ENCODE measurements at regions not wholly inside any gene's neighbourhood (a gene's known extent, or its start where the extent isn't known, plus 50 kb on each side); places are given as distances from the start of the nearest gene placed in this dataset.

DNA sequence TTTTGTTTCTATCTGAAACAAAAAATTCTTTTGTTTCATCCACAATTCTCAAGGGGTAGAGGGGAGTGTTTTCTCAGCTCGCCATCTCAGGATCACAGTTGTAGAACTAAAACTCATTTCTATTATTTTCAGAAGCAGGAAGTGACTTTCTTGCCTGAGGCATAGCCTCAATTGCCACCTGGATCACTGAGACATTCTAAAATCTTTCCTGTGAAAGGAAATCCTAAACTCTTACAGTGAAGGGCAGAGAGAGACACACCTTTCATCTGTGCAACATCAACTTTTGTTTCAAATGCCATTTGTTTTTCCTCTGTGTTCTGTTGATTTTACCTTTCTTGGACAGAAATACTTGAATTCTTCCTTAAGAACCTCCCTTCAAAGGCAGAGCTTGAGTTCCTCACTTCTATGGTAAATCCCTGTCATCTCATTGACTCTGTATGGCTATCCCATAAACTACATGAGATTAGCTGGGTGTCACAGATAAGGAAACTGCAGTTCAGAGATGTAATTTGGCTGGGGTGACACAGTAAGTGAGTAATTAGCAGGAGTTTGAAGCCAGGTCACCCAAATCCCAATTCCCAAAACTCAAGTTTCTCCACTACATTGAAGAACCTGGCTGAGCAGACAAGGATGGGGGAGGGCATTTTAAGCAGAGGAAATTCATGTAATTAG is 224.4 kb upstream of the HTR2A start:
- no peak for DNase-seq (ENCODE audit: low read depth)

DNA sequence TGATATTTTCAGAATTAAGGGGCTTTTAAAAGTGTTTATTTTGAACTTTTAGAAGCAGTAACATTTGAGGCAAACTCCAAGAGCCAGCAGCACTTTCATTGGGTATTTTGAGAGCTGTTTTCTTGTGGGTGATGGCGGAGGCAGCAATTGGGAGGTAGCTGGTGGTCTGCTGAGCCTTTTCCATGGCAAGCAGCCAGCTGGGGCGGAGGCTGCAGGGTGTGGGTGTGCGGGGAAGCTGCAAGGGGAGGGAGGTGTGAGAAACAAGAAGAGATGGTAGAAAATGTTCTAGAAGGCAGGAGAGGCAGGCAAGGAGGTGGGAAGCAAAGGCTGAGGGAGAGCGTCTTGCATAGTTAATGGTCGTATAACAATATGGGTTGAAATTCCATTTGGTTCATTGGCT is 223.4 kb upstream of the HTR2A start:
- DNase-seq (ENCODE audit: low read depth), result no peak

DNA sequence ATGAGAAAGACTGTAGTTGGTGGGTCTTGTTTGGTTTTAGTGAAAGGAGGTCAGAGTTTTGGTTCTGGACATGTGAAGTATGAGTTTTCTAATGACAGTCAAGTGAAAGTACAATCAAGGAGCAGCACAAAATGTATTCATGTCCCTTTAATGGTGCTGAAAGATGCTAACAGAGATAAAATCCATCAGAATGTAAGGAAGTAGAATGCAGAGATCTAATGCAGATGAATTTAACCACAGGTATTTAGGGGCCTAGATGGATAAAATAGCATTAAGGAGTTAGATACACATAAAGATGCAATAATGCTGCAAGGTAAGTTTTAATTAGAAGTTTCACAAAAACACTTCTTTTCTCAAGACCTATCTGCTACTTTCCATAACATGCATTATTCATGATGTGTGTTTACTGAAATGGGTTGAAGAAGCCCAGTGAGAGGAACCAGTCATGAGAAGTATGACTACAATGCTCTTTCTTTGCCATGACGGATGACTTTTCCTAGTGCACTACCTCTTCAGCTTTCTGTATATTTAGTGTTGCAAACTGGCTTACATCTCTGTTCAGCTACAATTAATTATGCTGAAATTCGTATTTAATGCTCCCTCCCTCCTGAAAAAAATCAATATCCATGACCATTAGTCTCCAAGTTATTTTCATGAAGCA is 222.9 kb upstream of the HTR2A start:
- no peak for DNase-seq (ENCODE audit: low read depth)

DNA sequence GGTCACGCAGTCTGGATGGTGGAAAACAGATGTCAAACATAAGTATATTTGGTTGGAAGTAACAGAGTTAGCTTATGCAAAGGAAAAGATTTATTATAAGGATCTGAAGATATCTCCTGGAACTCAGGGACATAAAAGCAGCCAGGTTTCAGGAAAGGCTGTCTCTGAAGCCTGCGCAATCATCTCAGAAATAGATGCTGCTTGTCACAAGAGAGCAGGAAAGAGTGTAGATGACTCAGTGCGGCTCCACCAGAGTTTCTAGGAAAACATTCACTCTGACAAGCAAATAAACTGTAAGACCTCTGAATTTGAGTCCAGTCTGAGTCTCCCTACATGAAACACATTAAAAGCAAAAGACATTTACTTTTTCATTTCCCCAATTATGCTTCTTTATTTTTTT is 220.4 kb upstream of the HTR2A start:
- peak; percentile 49 for DNase-seq (ENCODE audit: low read depth)

DNA sequence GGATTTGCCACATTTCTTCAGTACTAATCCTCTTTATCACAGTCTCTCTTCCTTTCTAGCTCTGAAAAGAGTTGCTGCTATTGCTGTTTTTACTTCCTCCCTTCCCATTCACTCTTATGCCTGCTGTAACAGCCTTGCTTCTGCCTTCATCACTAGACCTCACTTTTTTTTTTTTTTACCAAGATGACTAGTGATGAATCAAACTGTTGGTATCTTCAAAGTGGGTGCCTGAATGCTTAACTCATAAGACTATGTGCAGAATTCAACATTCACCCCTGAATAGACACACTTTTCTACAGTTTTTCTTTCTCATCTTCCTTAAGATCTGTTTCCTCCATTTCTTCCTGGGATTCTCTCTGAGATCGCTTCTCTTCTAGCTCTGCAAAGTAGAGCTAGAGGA is 217.2 kb upstream of the HTR2A start:
- DNase-seq (ENCODE audit: low read depth), result peak; percentile 27

DNA sequence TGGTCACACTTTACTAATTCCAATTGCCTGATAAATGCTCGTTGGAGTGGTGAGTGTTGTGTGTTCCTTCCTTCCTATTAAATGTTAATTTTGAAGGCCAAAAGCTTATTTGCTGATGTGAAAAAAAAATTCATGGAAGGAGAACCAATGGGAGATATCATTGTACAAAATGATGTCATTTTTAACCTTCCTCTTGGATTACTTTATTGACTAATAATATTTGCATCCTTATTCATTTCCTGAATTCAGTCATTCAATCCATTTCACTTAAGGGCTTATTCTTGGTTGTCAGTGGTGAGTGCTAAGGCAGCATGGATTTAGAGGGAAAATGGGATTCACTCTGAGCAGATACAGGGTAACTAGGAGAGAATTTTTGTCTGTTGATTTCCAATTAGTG is 216.0 kb upstream of the HTR2A start:
- no peak for DNase-seq (ENCODE audit: low read depth)

DNA sequence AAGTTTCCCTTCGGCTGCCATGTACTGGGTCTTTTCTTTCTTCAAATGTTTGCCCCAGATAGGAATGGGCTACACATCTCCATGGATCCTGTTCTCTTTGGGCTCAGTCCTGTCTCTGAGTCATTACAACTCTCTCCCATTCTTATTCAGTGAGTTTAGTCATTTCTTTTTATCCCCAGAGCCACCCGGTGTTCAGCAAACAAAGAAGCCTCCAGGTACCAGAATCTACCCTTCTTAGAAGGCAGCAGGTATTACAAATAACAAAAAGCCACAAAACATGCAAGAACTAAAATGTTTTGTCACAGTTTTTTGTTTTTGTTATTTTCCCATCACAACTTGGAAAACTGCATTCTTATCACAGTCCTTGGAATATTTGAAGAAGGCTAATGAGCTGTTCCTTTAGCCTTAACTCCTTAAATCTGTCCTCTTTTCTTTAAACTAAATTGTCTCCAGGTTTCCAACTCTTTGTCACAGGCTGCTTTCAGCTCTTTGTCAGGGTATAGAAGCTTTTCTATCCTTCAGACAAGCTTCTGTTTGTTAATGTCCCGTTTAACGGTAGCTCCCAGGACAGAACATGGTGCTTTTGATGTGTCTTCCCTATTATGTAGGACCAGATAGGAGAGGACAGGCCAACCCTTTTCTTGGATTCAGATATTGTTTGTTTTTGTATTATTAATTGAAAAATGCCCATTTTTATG is 215.5 kb upstream of the HTR2A start:
- no peak for DNase-seq (ENCODE audit: low read depth)

DNA sequence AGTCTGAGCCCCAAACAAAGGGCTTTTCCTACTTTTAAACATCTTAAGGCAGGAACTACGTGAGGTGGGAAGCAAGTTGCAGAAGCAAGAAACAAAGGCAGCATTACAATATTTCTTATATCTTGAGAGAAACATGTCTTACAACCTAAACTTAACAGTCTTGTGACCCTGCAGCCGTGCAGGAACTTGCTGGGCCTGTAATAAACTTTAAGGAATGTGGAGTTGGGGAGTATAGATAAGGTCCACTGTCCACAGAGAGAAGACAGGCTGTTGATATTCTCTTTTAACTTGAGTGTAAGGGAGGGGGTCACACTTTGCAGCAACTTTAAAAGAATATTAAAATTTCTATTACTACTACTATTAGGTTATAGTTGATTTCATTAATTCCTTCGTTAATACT is 214.6 kb upstream of the HTR2A start:
- DNase-seq (ENCODE audit: low read depth), result no peak

DNA sequence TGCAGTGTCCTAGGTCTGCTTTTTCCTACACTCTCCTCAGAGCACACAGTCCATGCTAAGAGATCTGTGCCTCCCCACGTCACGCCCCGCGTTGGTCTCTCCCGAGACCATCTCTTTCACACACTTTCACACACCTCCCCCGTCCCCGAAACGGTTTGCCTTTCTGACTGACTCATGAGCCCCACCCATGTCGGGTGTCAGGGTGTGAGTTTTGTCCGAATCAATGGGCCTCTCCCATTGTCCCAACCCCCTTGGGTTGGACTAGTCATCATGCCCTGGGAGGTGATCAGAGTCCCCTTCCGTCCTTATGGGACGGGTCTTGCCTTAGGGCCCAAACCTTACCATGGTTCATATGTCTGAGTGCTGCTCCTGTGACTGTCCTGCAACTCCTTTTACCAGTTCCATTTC is 214.0 kb upstream of the HTR2A start:
- DNase-seq (ENCODE audit: low read depth), result no peak

DNA sequence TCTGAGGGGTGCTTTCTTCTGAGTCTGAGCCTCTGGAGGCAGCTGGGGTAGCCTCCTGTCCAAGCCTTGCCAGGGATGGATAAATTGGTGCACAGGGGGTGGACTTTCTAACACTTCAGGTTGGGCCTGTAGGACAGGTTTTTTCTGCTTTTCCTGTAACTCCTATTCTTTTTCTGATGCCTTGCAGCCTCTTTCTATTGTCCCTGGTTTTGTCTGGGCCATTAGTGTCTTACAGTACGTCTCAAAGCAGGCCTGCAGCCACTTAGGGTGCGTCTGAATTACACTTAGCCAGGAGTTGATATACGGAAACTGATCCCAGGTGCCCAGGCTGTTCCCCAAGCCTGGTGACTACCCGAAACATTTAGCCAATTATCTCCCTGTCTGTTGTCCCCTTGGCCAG is 213.3 kb upstream of the HTR2A start:
- no peak for DNase-seq (ENCODE audit: low read depth)

DNA sequence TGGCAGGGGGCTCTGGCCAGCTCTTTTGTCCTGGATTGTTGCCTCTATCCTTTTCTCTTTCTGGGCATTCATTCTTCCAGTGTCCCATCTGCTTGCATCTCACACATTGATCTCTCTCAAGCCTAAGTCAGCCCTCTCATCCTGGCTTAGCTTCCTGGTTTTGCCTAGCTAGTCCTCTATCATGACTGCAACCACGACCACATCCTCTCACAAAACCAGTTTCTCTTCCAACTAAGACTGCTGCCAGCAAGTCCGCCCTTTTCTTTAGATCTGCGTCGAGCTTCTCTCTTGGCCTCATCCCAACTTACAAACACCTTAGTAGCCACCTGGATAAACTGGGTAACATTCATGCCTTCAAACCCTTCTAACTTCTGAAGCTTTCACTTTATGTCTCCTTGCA is 212.2 kb upstream of the HTR2A start:
- DNase-seq (ENCODE audit: low read depth), result no peak

DNA sequence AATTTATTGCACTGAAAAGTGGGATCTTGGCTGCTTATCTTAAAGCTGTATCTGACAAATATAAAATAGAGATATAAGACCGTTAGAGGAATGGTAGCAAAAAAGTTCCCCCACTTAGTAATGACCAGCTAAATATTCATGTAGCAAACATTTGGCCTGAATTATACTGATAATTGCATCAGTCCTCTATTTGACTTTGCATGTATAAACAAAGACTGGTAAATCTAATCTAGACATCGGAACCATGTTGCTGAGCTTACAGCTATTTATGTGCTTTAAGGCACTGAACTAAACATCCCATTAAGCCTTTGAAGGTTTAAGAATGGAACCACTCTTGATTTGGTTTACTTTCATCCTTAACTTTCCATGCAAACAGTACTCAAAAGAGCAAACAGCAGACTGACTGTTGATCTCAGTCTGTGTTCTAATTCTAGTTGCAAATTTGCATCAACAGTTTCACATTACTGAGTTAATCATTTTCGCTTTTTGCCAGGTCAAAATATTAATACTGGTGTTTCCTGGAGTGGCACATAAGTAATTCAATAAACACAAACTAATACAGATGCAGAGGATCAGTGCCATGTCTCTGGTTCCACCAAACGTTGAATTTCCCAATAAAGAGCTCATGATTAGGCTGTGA is 203.5 kb upstream of the HTR2A start:
- peak; percentile 18 for DNase-seq (ENCODE audit: low read depth)

DNA sequence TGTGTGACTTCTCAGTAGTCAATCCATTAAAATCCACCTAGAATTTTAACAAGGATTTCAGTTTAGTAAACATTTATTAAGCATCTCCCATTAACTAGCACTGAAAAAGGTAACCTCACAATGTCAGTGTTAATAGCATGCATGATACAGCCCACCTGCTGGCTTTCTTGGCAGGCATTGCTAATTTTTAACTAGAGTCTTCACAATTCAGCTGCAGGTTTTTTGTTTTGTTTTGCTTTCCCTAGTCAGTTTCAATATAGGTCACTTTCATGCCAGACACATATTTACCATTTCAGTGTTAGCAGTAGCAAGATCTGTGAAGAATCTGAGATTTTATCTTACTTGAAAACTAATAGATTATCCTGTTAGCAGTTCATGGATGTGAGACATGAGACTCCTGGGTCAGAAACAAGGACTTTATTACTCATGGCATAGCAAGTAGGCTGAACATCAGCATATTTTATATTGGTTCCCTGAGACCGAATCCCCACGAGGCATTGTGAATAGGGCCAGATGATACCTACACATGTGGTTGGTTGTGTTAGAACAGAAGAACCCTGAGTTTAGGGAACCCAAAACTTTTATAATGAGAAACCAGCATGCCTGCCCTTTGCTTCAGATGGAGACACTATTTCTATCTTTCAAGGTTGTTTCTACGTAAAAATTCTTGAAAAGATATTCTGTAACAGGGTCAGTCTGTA is 198.0 kb upstream of the HTR2A start:
- no peak for DNase-seq (ENCODE audit: low read depth)

DNA sequence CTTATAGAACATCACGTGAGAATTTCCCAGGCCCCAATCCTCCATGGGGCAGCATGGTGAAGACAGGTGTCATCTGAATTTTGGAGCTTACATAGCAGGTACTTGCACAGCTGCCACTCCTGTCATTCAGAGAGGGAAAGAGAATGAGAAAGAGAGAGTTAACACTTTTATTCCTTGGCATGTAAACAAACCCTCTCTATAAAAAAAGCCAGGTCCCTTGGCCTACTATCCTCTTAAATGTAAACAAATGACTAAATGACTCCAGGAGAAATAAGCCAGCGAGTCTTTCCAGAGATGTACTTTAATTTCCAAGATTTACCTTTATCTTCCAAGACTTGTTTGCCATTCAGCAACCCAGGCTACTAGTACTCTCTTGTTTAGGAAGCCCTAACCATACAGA is 195.3 kb upstream of the HTR2A start:
- DNase-seq (ENCODE audit: low read depth), result no peak

DNA sequence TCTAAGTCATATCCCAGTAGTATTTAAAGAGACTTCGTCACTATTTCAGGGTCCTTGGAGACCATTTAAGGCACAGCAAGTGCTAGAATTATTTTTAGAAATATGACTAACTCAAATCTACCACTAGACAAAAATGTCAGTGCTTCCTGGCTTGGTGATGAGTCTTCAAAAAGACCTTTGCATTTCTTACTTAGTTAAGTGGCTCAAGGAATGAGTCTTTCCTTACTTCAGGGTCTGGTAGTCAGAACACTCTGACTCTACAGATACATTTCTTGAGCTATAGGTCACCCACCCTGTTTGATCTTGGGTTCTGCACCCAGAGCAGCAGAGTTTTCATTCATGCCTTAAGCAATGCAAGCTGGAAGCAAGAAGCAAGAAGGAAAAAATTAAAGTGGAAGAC is 191.0 kb upstream of the HTR2A start:
- peak; percentile 47 for DNase-seq (ENCODE audit: low read depth)

DNA sequence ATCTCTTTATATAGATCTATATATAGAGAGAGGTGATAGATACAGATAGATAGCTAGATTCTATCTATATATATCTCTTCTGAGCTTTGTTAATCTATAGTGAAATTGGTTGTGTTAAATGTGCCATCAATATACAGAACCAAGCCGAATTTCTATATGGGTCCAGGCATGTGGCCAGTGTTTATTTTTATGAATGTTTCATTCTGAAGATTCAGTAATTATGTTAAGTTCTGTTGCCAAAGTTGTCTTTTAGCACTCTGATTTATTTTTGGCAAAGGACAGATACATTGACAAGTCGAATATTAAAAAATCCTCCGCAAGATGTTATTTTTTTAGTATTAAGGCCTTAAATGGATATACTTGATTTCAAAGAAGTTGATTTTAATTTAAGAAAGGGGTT is 190.4 kb upstream of the HTR2A start:
- no peak for DNase-seq (ENCODE audit: low read depth)

DNA sequence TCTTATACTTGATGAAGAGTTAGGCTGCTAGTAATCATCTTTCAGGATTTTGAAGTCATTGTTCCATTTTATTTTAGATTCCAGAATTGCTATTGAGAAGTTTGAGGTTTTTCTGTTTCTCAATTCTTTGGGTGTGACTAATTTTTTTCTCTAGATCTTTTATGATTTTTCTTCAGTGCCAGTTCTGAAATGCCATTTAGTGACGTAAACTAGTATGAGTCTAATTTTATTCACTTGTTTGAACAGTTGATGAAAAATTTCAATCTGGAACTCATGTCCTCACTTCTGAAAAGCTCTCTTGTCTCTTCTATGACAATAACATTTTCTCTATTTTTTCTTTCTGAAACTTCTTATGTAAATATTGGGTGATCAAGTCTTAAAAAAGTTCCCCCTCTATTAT is 188.5 kb upstream of the HTR2A start:
- DNase-seq (ENCODE audit: low read depth), result peak; percentile 61

DNA sequence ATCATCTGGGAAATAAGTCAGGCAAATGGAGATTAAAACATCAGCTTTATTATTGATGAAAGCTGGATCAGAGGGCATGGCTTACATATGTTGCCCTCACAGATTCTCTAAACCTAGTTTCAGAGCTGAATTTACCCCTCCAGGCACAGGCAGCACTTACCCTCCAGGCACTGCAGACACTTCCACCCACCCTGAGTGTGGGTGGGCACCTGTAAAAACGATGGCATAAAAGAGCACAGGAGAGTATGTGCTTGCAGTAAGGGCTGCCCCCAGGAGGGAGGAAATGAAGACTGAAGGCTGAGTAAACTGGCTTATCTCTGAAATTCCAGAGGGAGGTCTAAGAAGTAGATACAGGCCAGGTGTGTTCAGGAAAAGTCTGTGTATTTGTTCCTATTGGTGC is 185.0 kb upstream of the HTR2A start:
- no peak for DNase-seq (ENCODE audit: low read depth)

DNA sequence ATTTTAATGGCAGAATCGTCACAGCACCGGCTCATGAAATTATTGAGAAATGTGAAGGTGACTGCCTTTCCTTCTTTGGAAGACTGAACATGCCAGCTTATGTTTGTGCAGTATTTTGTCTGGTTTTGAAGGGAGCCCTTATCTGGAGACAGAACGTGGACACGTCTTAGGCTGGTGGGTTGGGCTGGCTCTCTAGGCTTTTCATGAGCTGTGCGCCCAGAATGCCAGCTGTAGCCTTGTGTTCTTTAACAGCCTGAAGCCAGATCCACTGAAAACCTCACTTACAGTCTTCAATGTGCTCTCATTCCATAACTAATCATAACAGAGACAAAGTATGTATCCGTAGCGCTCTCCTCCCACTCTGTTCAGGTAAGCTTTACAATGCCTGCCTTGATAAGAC is 184.4 kb upstream of the HTR2A start:
- no peak for DNase-seq (ENCODE audit: low read depth)

DNA sequence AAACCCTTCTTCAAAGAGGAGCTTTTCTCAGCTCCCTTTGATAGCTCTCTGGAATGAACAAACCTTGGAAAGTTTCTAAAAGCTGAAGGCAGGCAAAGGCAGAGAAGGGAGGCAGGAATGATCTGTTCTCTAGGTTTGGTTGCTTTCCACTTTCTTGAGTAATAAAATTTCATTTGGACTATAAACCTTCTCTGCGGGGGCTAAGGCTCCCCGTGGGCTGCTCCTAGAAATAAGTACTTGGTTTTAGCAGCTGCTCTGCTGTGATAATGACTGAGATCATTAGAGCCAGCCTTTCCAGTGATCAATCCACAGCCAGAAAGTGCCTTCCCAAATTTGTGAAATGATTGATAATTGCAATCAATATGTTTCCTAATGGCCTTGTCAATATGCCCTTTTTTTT is 183.8 kb upstream of the HTR2A start:
- no peak for DNase-seq (ENCODE audit: low read depth)

DNA sequence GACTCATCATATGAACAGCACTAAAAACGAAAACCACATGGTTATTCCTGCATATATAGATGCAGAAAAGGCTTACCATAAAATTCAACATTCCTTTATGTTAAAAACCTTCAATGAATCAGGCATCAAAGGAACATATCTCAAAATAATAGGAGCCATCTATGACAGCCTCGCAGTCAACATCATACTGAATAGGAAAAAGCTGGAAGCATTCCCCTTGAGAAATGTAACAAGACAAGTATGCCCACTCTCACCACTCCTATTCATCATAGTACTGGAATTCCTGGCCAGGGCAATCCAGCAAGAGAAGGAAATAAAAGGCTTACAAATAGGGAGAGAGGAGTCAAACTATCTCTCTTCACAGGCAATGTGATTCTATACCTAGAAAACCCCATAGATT is 179.6 kb upstream of the HTR2A start:
- DNase-seq (ENCODE audit: low read depth), result no peak

DNA sequence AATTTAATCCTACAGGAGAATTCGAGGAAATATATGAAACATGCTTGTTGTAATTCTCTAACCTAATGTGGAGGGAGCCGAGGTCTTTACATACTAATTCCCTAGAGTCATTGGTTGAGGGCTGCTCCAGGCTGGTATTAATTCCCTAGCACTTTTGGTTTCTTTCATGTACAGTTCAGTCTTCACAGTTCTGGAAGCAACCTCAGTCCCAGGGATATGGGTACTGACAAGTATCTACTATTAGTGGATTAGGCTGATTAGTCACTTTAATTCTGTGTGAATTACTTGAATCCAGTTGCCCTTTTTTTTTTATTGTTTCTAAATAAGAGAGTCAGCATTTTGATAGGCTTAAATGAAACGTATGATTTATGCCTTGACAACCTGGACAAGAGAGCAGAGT is 172.3 kb upstream of the HTR2A start:
- DNase-seq (ENCODE audit: low read depth), result no peak

DNA sequence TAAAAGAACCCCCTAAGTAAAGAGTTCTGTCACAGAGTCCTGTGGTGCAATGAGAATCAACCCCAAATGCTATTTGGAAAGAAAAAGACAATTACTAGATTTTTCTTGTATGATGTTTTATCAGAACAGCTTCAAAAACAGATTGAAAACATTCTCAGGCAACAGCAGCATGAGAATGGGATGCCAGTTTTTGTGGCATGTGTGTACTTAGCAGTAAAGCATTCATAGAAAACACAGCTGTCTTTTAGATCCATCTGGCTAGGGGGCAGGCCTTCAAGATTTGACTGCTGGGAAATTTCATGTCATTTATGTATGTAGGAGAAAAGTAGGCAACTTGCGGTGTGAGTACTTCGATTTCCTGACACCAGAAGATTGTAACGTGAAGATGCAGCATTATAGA is 170.5 kb upstream of the HTR2A start:
- DNase-seq (ENCODE audit: low read depth), result no peak
